K562 (cell line): ENCODE measurements at regions not wholly inside any gene's neighbourhood (a gene's known extent, or its start where the extent isn't known, plus 50 kb on each side); places are given as distances from the start of the nearest gene placed in this dataset.

ENCODE experiments used
- ATAC-seq: fragments of 200-7000 bp; cut with Tn5 transposase; 3 replicates; pipeline ENCODE4 v1.9.1; 2020; ENCODE audit warnings: moderate library complexity
- BruUV-seq: library from RNA; stranded (reverse); fragments of 400-500 nt; replicated peaks from 2 replicates; lab custom pipeline; 2021; lab: Mats Ljungman, UMichigan
- CTCF ChIA-PET: fragments of 300-600 bp; formaldehyde crosslinking; extraction: SDS; loops from one replicate; lab custom pipeline; 2021; ENCODE audit warnings: low intra/inter-chr PET ratio; lab: Yijun Ruan, JAX
- POLR2A ChIA-PET: fragments of 300-600, 350-650 bp; sonication (Branson Sonifier 250); formaldehyde crosslinking; extraction: SDS; loops from one replicate; lab custom pipeline; 2021; ENCODE audit warnings: antibody characterized with exemption, inconsistent platforms; lab: Yijun Ruan, JAX
- DNase-seq, 4 experiments: peaks; one replicate each; pipeline versions ENCODE4 v3.0.0 to v3.0.0-alpha.2; 2011 to 2018; ENCODE audit warnings: low spot score in 3 of 4, mixed read lengths in 3 of 4; ENCODE audit errors: extremely low read depth in 1 of 4
- FAIRE-seq: peaks from 2 replicates; lab custom pipeline; 2011; peaks lifted over from hg19 to GRCh38; lab: Jason Lieb, UNC
- H2AFZ ChIP-seq: 2 replicates; pipeline ENCODE4 v1.6.0; 2011; ENCODE audit warnings: low read depth, low read length, control low read depth, inconsistent platforms
- H3K27ac ChIP-seq: fragments of 200-600 bp; 3 replicates; pipeline ENCODE4 v1.8.0; 2011; ENCODE audit warnings: low read depth, mild to moderate bottlenecking, control low read depth, inconsistent platforms, low read length, moderate library complexity, mixed read lengths; ENCODE audit errors: extremely low read depth
- H3K27me3 ChIP-seq, 2 experiments: fragments of 300-600 bp in 1 of 2; 2 replicates in 1 of 2; 3 replicates in 1 of 2; pipeline versions ENCODE4 v1.6.0 to v1.8.0; 2011; ENCODE audit warnings: inconsistent platforms in 2 of 2, low read length in 2 of 2, mild to moderate bottlenecking in 1 of 2, mixed read lengths in 1 of 2, moderate library complexity in 1 of 2; ENCODE audit not compliant: control insufficient read depth in 2 of 2, insufficient read depth in 2 of 2
- H3K36me3 ChIP-seq: fragments of 300-600 bp; 3 replicates; pipeline ENCODE4 v1.8.0; 2011; ENCODE audit warnings: mild to moderate bottlenecking, low read length, inconsistent platforms; ENCODE audit not compliant: control insufficient read depth, insufficient read depth
- H3K4me1 ChIP-seq, 2 experiments: fragments of 200-600 bp in 1 of 2; replicated peaks in 1 of 2; 2 replicates in 1 of 2; 3 replicates in 1 of 2; pipeline versions ENCODE4 v1.5.1 to v1.8.0; 2011; ENCODE audit warnings: inconsistent platforms in 2 of 2, low read length in 2 of 2, mild to moderate bottlenecking in 1 of 2, mixed read lengths in 1 of 2, moderate library complexity in 1 of 2; ENCODE audit not compliant: control insufficient read depth in 2 of 2, insufficient read depth in 2 of 2
- H3K4me2 ChIP-seq: 2 replicates; pipeline ENCODE4 v1.6.1; 2011; ENCODE audit warnings: low read length, control low read depth, inconsistent platforms, mixed read lengths; ENCODE audit not compliant: insufficient read depth
- H3K4me3 ChIP-seq: fragments of 200-600 bp; sonication (generic), shearing (Covaris generic); 2 replicates; pipeline ENCODE4 v1.5.1; 2016; ENCODE audit warnings: control low read depth, inconsistent platforms
- H3K79me2 ChIP-seq: fragments of 200-600 bp; 3 replicates; pipeline ENCODE4 v1.8.0; 2011; ENCODE audit warnings: low read length, inconsistent platforms; ENCODE audit not compliant: control insufficient read depth, insufficient read depth
- H3K9ac ChIP-seq, 2 experiments: 2 replicates each; pipeline versions ENCODE4 v1.6.0 to v1.6.1; 2011; ENCODE audit warnings: low read depth in 2 of 2, low read length in 2 of 2, control low read depth in 1 of 2, inconsistent platforms in 1 of 2, mild to moderate bottlenecking in 1 of 2, mixed read lengths in 1 of 2; ENCODE audit not compliant: insufficient read depth in 1 of 2
- H3K9me1 ChIP-seq: one replicate; pipeline ENCODE4 v1.6.0; 2011; ENCODE audit warnings: inconsistent platforms, mild to moderate bottlenecking, low read length, moderate library complexity; ENCODE audit not compliant: control insufficient read depth, insufficient read depth
- H3K9me3 ChIP-seq: replicated peaks from 2 replicates; pipeline ENCODE4 v1.5.1; 2011; ENCODE audit warnings: low read depth, low read length, inconsistent platforms; ENCODE audit not compliant: control insufficient read depth, insufficient read depth
- H4K20me1 ChIP-seq: replicated peaks from 2 replicates; pipeline ENCODE4 v1.6.1; 2011; ENCODE audit warnings: low read length, inconsistent platforms, mixed read lengths; ENCODE audit not compliant: control insufficient read depth, insufficient read depth
- CREB3L1 ChIP-seq: fragments of 450-650 bp; IDR thresholded peaks from 2 replicates; pipeline ENCODE4 v1.6.1; 2014; ENCODE audit warnings: low read depth, mild to moderate bottlenecking, moderate library complexity, borderline replicate concordance
- HDAC8 ChIP-seq: fragments of 450-650 bp; IDR thresholded peaks from 2 replicates; pipeline ENCODE4 v1.6.1; 2016; ENCODE audit warnings: mild to moderate bottlenecking, missing genetic modification characterization, moderate library complexity, missing compliant biosample characterization
- MLLT1 ChIP-seq, 2 experiments: fragments of 450-650 bp; IDR thresholded peaks; 2 replicates each; pipeline ENCODE4 v1.6.1; 2016
- NFE2L1 ChIP-seq: fragments of 450-650 bp; IDR thresholded peaks from 2 replicates; pipeline ENCODE4 v1.6.1; 2016; ENCODE audit warnings: missing genetic modification characterization, low read depth, mild to moderate bottlenecking, missing compliant biosample characterization, moderate library complexity, borderline replicate concordance
- SLC30A9 ChIP-seq: fragments of 250-450 bp; sonication (Bioruptor Pico); IDR thresholded peaks from 2 replicates; pipeline ENCODE4 v1.8.0; 2022; ENCODE audit warnings: mild to moderate bottlenecking, moderate library complexity
- SNAPC5 ChIP-seq: fragments of 250-450 bp; sonication (Bioruptor Pico); IDR thresholded peaks from 2 replicates; pipeline ENCODE4 v1.8.0; 2021; ENCODE audit warnings: moderate library complexity, mild to moderate bottlenecking, inconsistent platforms
- TRIM28 ChIP-seq: fragments of 450-650 bp; IDR thresholded peaks from 2 replicates; pipeline ENCODE4 v1.6.1; 2017
- TSHZ1 ChIP-seq: fragments of 250-450 bp; sonication (Bioruptor Pico); IDR thresholded peaks from 2 replicates; pipeline ENCODE4 v1.4.0; 2020; ENCODE audit warnings: mild to moderate bottlenecking, moderate library complexity
- ZBTB12 ChIP-seq: fragments of 250-450 bp; sonication (Bioruptor Pico); IDR thresholded peaks from 2 replicates; pipeline ENCODE4 v1.4.0; 2020
- ZNF146 ChIP-seq: IDR thresholded peaks from one replicate; pipeline ENCODE4 v1.6.1; 2018; ENCODE audit warnings: missing compliant biosample characterization; ENCODE audit not compliant: unreplicated experiment
- ZNF24 ChIP-seq: fragments of 450-650 bp; IDR thresholded peaks from 2 replicates; pipeline ENCODE4 v1.6.1; 2016
- ZNF551 ChIP-seq: fragments of 250-450 bp; sonication (Bioruptor Pico); IDR thresholded peaks from 2 replicates; pipeline ENCODE4 v1.5.0; 2021; ENCODE audit warnings: mild to moderate bottlenecking, moderate library complexity
- WGBS: fragments of 100-300 bp; shearing (Covaris generic); methylation state at CpG from one replicate; pipeline ENCODE4 v1.1.6; 2016; ENCODE audit warnings: low coverage, mixed read lengths; ENCODE audit not compliant: insufficient coverage; ENCODE audit errors: missing lambda C conversion rate; 5-methylcytosine and 5-hydroxymethylcytosine counted together
- in situ Hi-C: fragments of 300-500 bp; cut with MboI; formaldehyde crosslinking; loops from 4 replicates; pipeline ENCODE4 v1.15.0; 2018; ENCODE audit warnings: inconsistent platforms, mixed read lengths
- intact Hi-C: fragments of 100-400 bp; cut with micrococcal nuclease; formaldehyde crosslinking; loops from 2 replicates; pipeline ENCODE4 v1.14.2; 2022

- TF ChIP-seq MLLT1 (IDR thresholded peaks at IDR 0.05): no peak
These were observed 571.1 kb upstream of the LRRN3 start (continued) for GRCh38 chr7:110519851-110520250.

GRCh38 chr7:110521357-110521911 is 569.5 kb upstream of the LRRN3 start:
- no peak for ATAC-seq
- no peaks in the 10 kb centered on the region for H3K27me3 ChIP-seq
- H3K9me1 ChIP-seq: no peaks in the 10 kb centered on the region
- no TSS peak for BruUV-seq
- no peaks in the 10 kb centered on the region for H4K20me1 ChIP-seq
- intact Hi-C loops (no loop called here), in situ Hi-C loops (no loop called here)
- H3K79me2 ChIP-seq: no peaks in the 10 kb centered on the region
- CTCF ChIA-PET: interaction anchor here (0.5 kb wide), 1 partner anchor 578 kb away, joined by 4 read pairs; no protein-coding TSS in a partner anchor
- H3K4me3 ChIP-seq: no peak overlapping the region
- no peak overlapping the region for H3K4me2 ChIP-seq
- no peaks in the 10 kb centered on the region for H3K4me1 ChIP-seq
- 0% methylated on average over 8 of the region's 8 CpGs for WGBS
- no peaks in the 10 kb centered on the region for H3K9me3 ChIP-seq
- no peak for DNase-seq
- H2AFZ ChIP-seq: no peak overlapping the region
- H3K27ac ChIP-seq: no peak overlapping the region
- FAIRE-seq: no peak
- POLR2A ChIA-PET: no interaction called here
- no peak overlapping the region for H3K9ac ChIP-seq
- H3K36me3 ChIP-seq: no peaks in the 10 kb centered on the region
- TF ChIP-seq ZBTB12 (CRISPR knock-in tag) (no peak), CREB3L1 (no peak), SNAPC5 (CRISPR knock-in tag) (no peak), TRIM28 (no peak), SLC30A9 (CRISPR knock-in tag) (no peak), NFE2L1 (tag) (no peak), HDAC8 (tag) (no peak), ZNF24 (no peak), ZNF551 (CRISPR knock-in tag) (no peak), ZNF146 (no peak), TSHZ1 (CRISPR knock-in tag) (no peak)
